ENCODE measurements at regions not wholly inside any gene's neighbourhood (a gene's known extent, or its start where the extent isn't known, plus 50 kb on each side); places are given as distances from the start of the nearest gene placed in this dataset.

GRCh38 chrX:117376460-117376859 is 740.1 kb downstream of the KLHL13 start:
- H3K4me1 Mint-ChIP-seq (ENCODE audit: low read depth): no peaks in the 10 kb centered on the region
- no peaks in the 10 kb centered on the region for H3K36me3 Mint-ChIP-seq (ENCODE audit: low read depth)
- no peak for DNase-seq

GRCh38 chrX:117335209-117335608 is 781.4 kb downstream of the KLHL13 start:
- no peaks in the 10 kb centered on the region for H3K36me3 Mint-ChIP-seq (ENCODE audit: low read depth)
- no peak overlapping the region for H3K4me3 Mint-ChIP-seq

More at GRCh38 chrX:117376460-117376859, 740.1 kb downstream of the KLHL13 start:
- Mint-ChIP-seq H3K9me3 (peaks cover 12% of the 10 kb centered on the region; the same call in 1 of the 2 replicates), H3K27me3 (ENCODE audit: insufficient read depth) (no peaks in the 10 kb centered on the region), H3K4me3 (no peak overlapping the region), H3K27ac (no peak overlapping the region)
- TF ChIP-seq, protein P1, sequence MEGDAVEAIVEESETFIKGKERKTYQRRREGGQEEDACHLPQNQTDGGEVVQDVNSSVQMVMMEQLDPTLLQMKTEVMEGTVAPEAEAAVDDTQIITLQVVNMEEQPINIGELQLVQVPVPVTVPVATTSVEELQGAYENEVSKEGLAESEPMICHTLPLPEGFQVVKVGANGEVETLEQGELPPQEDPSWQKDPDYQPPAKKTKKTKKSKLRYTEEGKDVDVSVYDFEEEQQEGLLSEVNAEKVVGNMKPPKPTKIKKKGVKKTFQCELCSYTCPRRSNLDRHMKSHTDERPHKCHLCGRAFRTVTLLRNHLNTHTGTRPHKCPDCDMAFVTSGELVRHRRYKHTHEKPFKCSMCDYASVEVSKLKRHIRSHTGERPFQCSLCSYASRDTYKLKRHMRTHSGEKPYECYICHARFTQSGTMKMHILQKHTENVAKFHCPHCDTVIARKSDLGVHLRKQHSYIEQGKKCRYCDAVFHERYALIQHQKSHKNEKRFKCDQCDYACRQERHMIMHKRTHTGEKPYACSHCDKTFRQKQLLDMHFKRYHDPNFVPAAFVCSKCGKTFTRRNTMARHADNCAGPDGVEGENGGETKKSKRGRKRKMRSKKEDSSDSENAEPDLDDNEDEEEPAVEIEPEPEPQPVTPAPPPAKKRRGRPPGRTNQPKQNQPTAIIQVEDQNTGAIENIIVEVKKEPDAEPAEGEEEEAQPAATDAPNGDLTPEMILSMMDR (IDR thresholded peaks at IDR 0.05): no peak

DNA sequence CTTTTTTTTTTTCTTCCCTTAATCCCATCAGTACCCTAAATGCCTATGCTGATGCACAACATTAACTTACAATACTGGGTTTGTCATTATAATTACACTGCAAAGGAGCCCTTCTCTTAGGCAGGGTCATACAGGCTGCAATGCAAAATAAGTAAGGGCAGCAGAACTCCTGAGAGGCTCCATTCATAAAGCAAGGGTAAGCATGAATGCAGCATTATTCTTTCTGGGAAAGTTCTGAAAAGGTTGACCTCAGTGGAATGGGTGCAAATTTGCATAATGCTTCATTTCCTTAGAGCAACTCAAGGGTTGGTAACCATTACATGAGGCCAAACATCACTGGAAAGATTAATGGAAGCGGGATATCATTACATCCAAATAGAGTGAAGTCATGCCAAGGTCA is 789.2 kb downstream of the KLHL13 start:
- Mint-ChIP-seq H3K9me3 (peaks cover 11% of the 10 kb centered on the region; the same call in 1 of the 2 replicates), H3K27me3 (ENCODE audit: insufficient read depth) (no peaks in the 10 kb centered on the region), H3K36me3 (ENCODE audit: low read depth) (no peaks in the 10 kb centered on the region), H3K27ac (no peak overlapping the region), H3K4me1 (ENCODE audit: low read depth) (no peaks in the 10 kb centered on the region), H3K4me3 (no peak overlapping the region)
- no peak for DNase-seq
- TF ChIP-seq, protein P1 (IDR thresholded peaks at IDR 0.05): no peak

More at GRCh38 chrX:117335209-117335608, 781.4 kb downstream of the KLHL13 start:
- DNase-seq: no peak
- TF ChIP-seq, protein P1 (IDR thresholded peaks at IDR 0.05): no peak
- Mint-ChIP-seq H3K27me3 (ENCODE audit: insufficient read depth) (no peaks in the 10 kb centered on the region; the same call in 1 of the 2 replicates), H3K27ac (no peak overlapping the region), H3K4me1 (ENCODE audit: low read depth) (no peaks in the 10 kb centered on the region), H3K9me3 (peaks cover 12% of the 10 kb centered on the region; the same call in 1 of the 2 replicates)

DNA sequence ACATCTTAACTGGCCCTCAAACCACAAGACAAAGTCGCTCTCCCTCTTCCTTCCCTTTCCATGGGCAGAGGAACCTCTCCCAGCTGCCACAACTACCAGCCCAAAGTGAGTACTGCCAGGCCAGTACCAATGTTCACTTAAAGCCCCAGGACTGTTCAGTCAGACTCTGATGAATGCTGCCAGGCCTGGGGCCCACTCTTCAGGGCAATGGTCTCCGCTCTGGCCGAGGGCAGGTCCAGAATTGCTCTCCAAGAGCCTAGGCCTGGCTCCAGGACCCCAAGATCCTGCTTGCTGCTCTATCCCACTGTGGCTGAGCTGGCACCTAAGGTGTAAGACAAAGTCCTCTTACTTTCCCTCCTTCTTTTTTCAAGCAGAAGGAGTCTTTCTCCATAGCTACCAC is 790.9 kb downstream of the KLHL13 start:
- no peaks in the 10 kb centered on the region for H3K27me3 Mint-ChIP-seq (ENCODE audit: insufficient read depth)
- no peak overlapping the region for H3K27ac Mint-ChIP-seq
- no peak overlapping the region for H3K4me3 Mint-ChIP-seq
- no peak for DNase-seq
- TF ChIP-seq, protein P1 (IDR thresholded peaks at IDR 0.05): no peak
- no peaks in the 10 kb centered on the region for H3K4me1 Mint-ChIP-seq (ENCODE audit: low read depth)
- H3K9me3 Mint-ChIP-seq: peaks cover 15% of the 10 kb centered on the region
- no peaks in the 10 kb centered on the region for H3K36me3 Mint-ChIP-seq (ENCODE audit: low read depth)

GRCh38 chrX:117305168-117305766 is 811.3 kb downstream of the KLHL13 start:
- Mint-ChIP-seq H3K9me3 (peaks cover 11% of the 10 kb centered on the region; the same call in 1 of the 2 replicates), H3K36me3 (ENCODE audit: low read depth) (no peaks in the 10 kb centered on the region), H3K4me1 (ENCODE audit: low read depth) (no peaks in the 10 kb centered on the region), H3K4me3 (no peak overlapping the region), H3K27me3 (ENCODE audit: insufficient read depth) (no peaks in the 10 kb centered on the region), H3K27ac (no peak overlapping the region)
- no peak for DNase-seq
- TF ChIP-seq, protein P1 (IDR thresholded peaks at IDR 0.05): no peak
